Kidney capillary endothelial cell (primary cell): ENCODE measurements at regions not wholly inside any gene's neighbourhood (a gene's known extent, or its start where the extent isn't known, plus 50 kb on each side); places are given as distances from the start of the nearest gene placed in this dataset.
"Not testable (repeated sequence)": the region's sequence is repeated elsewhere in the genome, so short reads cannot be mapped to it uniquely, and the experiment has no call there.

Experiments
- DNase-seq: peaks from one replicate; pipeline ENCODE4 v3.0.0-alpha.2; 2018; ENCODE audit warnings: low spot score

GRCh38 chr11:69905611-69906452 is 86.6 kb upstream of the FGF3 start:
- no peak for DNase-seq

- DNase-seq, result no peak
Measured at GRCh38 chr11:69906453-69906907, 87.3 kb upstream of the FGF3 start.

DNA sequence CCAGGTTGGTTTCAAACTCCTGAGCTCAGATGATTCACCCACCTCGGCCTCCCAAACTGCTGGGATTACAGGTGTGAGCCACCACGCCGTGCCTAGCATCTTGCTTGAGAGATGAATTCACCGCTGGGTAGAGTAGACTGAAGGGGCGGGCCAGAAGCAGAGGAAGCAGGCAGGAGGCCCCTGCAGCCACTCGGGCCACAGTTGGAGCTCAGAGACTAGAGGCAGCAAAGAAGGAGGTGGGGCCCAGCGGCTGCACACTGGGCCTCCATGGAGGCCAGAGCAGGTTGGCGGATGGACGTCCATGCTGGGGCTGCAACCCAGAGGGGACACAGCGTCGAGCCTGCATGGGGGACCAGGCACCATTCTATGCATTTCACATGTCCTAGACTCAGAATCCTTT is 88.4 kb upstream of the FGF3 start:
- DNase-seq, result no peak

DNA sequence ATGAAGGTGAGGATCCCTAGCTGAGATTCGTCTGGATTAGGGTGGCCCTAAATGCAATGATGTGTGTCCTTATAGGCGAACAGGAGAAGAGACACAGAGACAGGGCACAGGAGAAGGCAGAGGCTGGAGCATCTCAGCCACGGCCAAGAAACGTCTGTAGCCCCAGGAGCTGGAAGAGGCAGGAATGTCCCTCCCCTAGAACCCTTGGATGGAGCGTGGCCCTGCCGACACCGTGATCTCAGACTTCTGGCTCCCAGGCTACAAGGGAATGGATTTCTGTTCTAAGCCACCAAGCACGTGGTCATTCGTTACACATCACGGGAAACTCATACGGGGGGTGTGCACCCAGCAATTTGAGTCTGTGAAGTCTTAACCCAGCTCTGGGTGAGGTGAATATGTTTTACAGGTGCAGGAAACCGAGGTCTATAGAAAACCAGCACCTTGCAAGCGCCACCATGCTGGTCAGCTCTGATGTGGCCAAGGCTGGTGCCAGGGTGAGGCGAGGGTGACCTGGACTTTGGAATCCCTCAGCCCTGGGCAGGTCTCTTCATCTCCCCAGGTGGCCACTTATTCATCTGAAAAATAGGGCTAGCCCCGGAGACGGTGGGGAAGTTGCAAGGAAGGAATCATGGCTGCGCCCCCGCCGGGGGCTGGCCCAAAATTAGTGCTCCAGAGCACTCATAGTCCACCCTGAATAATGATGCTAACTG is 89.5 kb upstream of the FGF3 start:
- DNase-seq, result no peak

DNA sequence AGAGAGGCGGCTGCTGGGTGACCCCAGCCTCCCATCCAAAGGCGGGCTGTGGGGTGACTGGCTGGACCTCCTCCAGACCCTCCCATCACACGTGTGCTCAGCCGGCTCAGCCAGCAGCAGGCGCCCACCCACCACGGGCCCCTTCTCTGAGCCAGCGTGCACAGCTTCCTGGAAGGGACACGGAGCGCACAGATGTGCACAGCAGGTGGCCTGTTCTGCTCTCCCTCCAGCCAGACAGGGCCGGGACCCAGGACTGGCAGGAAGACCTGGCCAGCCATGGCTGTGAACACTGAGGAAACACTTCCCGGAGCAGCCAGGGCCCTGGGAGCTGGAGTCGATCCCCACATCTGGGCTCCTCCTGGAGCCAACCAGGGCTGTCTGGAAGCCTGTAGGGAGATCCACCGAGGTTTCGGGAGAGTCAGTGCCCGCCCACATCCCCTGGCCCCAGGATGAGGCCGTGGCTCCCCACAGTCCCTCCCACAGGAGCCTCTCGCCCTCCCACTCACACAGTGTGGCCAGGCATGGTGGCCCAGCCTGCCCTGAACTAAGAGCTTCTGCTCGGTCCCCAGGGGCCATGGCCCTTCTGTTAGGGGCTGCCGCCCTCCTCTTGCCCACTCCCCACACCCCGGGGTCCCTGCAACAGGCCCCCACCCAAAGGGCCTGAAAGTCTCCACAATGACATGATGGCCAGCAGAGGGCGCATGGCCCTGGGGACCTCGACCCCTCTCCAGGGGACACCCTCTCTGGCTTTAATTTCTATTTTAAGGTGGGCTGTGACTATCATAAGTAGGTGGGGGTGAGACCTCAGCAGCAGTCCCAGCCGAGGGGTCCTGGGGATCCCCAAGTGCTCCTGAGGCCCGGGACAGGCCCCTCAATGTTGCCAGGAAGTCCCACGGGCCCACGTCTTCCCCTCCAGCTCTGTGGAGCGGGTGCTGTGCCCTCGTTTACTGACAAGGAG is 90.6 kb upstream of the FGF3 start:
- DNase-seq, result no peak

GRCh38 chr11:69910519-69911309 is 91.5 kb upstream of the FGF3 start:
- DNase-seq, result no peak

DNA sequence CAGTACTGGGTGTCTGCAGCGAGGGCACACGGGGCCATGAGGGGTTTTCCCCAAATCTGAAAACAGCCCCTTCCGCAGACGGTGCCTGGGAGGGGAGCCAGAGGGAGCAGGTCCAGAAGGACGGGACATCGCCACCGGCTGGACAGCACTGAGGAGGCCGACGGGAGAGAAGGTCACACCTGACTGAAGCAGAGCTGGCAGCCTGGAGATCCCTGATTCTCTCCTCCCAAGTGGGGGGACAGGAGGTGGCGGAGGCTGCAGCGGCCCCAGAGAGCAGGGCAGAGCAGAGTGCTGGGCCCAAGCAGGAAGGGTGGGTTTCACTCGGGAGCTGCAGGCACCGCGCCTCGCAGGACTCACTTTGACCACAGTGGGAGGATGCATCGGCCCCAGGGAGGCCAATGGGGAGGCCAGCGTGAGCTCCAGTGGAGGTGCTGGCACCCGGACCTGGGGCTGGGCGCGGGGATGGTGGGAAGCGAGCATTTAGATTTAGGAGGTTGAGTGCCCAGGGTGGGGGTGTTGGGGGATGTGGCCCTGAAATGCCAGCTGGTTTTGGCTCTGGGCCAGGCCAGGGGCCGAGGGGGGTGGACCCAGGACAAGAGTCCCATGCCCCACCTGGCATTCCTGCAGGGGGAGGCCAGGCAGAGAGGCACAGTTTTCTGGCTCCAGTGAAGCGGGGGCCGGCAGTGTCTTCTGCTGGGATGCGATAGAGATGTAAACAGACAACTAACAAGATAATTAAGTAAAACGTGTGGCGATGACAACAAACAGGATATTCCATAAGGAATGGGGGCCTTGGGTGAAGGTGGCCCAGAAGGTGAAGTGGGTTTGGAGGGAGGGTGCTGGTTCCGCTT is 92.3 kb upstream of the FGF3 start:
- no peak for DNase-seq

- no peak for DNase-seq
Measured at GRCh38 chr11:69912161-69912910, 93.1 kb upstream of the FGF3 start.

- no peak for DNase-seq
Measured at GRCh38 chr11:69912911-69913451, 93.8 kb upstream of the FGF3 start.

DNA sequence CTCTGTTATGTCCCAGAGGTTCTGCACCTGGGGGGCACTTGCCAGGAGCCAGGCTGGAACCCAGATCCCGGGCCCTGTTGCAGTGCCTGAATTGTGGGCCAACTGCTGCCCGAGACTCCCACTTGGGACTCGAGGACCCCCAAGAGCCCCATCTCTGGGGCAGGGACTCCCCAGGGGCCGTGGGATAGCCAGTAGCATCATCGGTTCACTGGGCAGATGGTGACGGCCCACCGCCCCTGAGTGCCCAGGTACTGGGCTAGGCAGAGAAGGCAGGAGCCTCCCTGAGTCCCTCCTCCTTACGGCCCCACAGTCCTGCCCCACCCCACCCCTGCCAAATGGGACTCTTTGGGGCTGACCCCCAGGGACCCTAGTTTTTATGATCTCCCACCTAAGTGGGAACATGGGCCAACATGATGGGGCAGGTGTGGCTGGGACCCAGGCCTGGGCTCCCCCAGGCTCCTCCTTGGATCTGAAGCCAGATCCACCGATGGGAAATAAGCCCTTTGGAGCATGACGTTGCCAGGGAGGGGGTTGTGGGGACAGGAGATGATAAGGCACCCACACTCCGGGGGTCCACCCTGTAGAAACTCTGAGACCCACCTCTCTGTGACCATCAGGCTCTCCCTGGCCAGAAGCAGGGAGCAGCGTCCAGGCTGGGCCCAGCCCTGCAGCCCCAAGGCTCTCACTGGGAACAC is 94.5 kb upstream of the FGF3 start:
- no peak for DNase-seq

GRCh38 chr11:69914286-69915150 is 95.3 kb upstream of the FGF3 start:
- no peak for DNase-seq

DNA sequence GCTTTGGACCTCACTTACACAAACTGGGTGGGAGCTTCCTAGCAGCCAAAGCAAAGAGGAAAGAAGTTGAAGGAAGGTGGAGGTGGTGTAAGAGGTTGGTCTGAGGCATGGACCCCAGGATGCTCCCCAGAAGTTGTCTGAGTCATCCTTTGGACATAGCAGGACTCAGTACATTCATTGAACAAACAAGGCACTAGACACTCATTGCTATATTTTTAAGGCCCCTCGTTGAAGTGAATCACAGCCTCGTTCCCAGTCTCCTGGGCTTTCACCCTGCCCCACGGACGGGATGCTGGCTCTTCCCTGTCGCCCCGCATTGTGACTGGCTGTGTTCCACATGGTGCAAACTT is 95.9 kb upstream of the FGF3 start:
- DNase-seq, result no peak

GRCh38 chr11:69915501-69916250 is 96.5 kb upstream of the FGF3 start:
- peak; percentile 86 for DNase-seq

DNA sequence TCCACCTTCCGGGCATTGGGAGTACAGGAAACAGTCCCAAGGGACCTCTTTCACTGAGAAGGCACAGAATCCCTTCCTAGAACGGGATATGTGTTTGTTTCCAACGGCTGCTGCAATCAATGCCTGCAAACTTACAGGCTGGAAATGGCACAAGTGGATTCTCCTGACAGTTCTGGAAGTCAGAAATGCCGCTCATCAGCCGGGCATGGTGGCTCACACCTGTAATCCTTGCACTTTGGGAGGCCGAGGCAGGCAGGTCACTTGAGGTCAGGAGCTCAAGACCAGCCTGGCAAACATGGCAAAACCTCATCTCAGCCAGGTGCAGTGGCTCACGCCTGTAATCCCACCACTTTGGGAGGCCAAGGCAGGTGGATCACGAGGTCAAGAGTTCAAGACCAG is 97.0 kb upstream of the FGF3 start:
- DNase-seq, result not testable (repeated sequence)

GRCh38 chr11:69916806-69917387 is 97.7 kb upstream of the FGF3 start:
- no peak for DNase-seq

GRCh38 chr11:69917529-69917928 is 98.3 kb upstream of the FGF3 start:
- no peak for DNase-seq
